ENCODE measurements at regions not wholly inside any gene's neighbourhood (a gene's known extent, or its start where the extent isn't known, plus 50 kb on each side); places are given as distances from the start of the nearest gene placed in this dataset.

- Histone ChIP-seq H3K4me3 (replicated peaks in 1 of 4; ENCODE audit: control extremely low read depth in 1 of 4, insufficient read depth in 1 of 4, low read depth in 3 of 4, low read length in 4 of 4) (no peak overlapping the region), H3K4me2 (ENCODE audit: extremely low read depth, insufficient read depth, low read length) (no peak overlapping the region), H3K9me3 (ENCODE audit: control insufficient read depth, insufficient read depth, low read depth, low read length) (no peaks in the 10 kb centered on the region), H3K36me3 (ENCODE audit: control insufficient read depth, insufficient read depth, low read length) (no peaks in the 10 kb centered on the region), H3K4me1 (ENCODE audit: control insufficient read depth, extremely low read depth, insufficient read depth, low read length) (no peaks in the 10 kb centered on the region), H3K27ac (ENCODE audit: insufficient read depth, low read length) (no peak overlapping the region), H3K79me2 (ENCODE audit: control insufficient read depth, insufficient read depth, low read length) (no peaks in the 10 kb centered on the region), H3K9ac (ENCODE audit: insufficient read depth, low read length) (no peak overlapping the region), H4K20me1 (ENCODE audit: control insufficient read depth, extremely low read depth, insufficient read depth, low read length) (no peaks in the 10 kb centered on the region), H2AFZ (ENCODE audit: low read length) (no peak overlapping the region), H3K27me3 (ENCODE audit: control insufficient read depth, insufficient read depth, low read length) (no peaks in the 10 kb centered on the region)
- TF ChIP-seq CTCF (conservative IDR thresholded peaks at IDR 0.05 in 1 of 2, IDR thresholded peaks at IDR 0.05 in 1 of 2; ENCODE audit: low read depth in 1 of 2, low read length in 2 of 2): no peak
- no peak for TF ChIP-seq EZH2 (IDR thresholded peaks at IDR 0.05; ENCODE audit: low read length, missing control alignments)
- DNase-seq (ENCODE audit: low read depth in 2 of 2): no peak
Measured at GRCh38 chr3:62995530-62995929, 120.3 kb upstream of the CADPS start.

- DNase-seq (ENCODE audit: low read depth in 2 of 2): no peak
- no peaks in the 10 kb centered on the region for H3K4me1 ChIP-seq (ENCODE audit: control insufficient read depth, extremely low read depth, insufficient read depth, low read length)
- H3K36me3 ChIP-seq (ENCODE audit: control insufficient read depth, insufficient read depth, low read length): no peaks in the 10 kb centered on the region
- no peaks in the 10 kb centered on the region for H3K9me3 ChIP-seq (ENCODE audit: control insufficient read depth, insufficient read depth, low read depth, low read length)
- H3K27me3 ChIP-seq (ENCODE audit: control insufficient read depth, insufficient read depth, low read length): no peaks in the 10 kb centered on the region
- TF ChIP-seq CTCF (conservative IDR thresholded peaks at IDR 0.05 in 1 of 2, IDR thresholded peaks at IDR 0.05 in 1 of 2; ENCODE audit: low read depth in 1 of 2, low read length in 2 of 2) (no peak), EZH2 (IDR thresholded peaks at IDR 0.05; ENCODE audit: low read length, missing control alignments) (no peak)
- no peak overlapping the region for H3K4me2 ChIP-seq (ENCODE audit: extremely low read depth, insufficient read depth, low read length)
- no peak overlapping the region for H2AFZ ChIP-seq (ENCODE audit: low read length)
- H3K79me2 ChIP-seq (ENCODE audit: control insufficient read depth, insufficient read depth, low read length): no peaks in the 10 kb centered on the region
- H4K20me1 ChIP-seq (ENCODE audit: control insufficient read depth, extremely low read depth, insufficient read depth, low read length): no peaks in the 10 kb centered on the region
- no peak overlapping the region for H3K27ac ChIP-seq (ENCODE audit: insufficient read depth, low read length)
- H3K9ac ChIP-seq (ENCODE audit: insufficient read depth, low read length): no peak overlapping the region
- H3K4me3 ChIP-seq (replicated peaks in 1 of 4; ENCODE audit: control extremely low read depth in 1 of 4, insufficient read depth in 1 of 4, low read depth in 3 of 4, low read length in 4 of 4): no peak overlapping the region
Measured at GRCh38 chr3:62997369-62997768, 122.2 kb upstream of the CADPS start.

GRCh38 chr3:62999158-62999557, 123.9 kb upstream of the CADPS start:
- Histone ChIP-seq H3K27me3 (ENCODE audit: control insufficient read depth, insufficient read depth, low read length) (no peaks in the 10 kb centered on the region), H2AFZ (ENCODE audit: low read length) (no peak overlapping the region), H3K9ac (ENCODE audit: insufficient read depth, low read length) (no peak overlapping the region), H3K9me3 (ENCODE audit: control insufficient read depth, insufficient read depth, low read depth, low read length) (no peaks in the 10 kb centered on the region), H3K27ac (ENCODE audit: insufficient read depth, low read length) (no peak overlapping the region), H3K4me2 (ENCODE audit: extremely low read depth, insufficient read depth, low read length) (no peak overlapping the region), H3K4me3 (replicated peaks in 1 of 4; ENCODE audit: control extremely low read depth in 1 of 4, insufficient read depth in 1 of 4, low read depth in 3 of 4, low read length in 4 of 4) (no peak overlapping the region), H3K36me3 (ENCODE audit: control insufficient read depth, insufficient read depth, low read length) (no peaks in the 10 kb centered on the region), H4K20me1 (ENCODE audit: control insufficient read depth, extremely low read depth, insufficient read depth, low read length) (no peaks in the 10 kb centered on the region), H3K79me2 (ENCODE audit: control insufficient read depth, insufficient read depth, low read length) (no peaks in the 10 kb centered on the region), H3K4me1 (ENCODE audit: control insufficient read depth, extremely low read depth, insufficient read depth, low read length) (no peaks in the 10 kb centered on the region)
- TF ChIP-seq EZH2 (IDR thresholded peaks at IDR 0.05; ENCODE audit: low read length, missing control alignments) (no peak), CTCF (conservative IDR thresholded peaks at IDR 0.05 in 1 of 2, IDR thresholded peaks at IDR 0.05 in 1 of 2; ENCODE audit: low read depth in 1 of 2, low read length in 2 of 2) (no peak)
- no peak for DNase-seq (ENCODE audit: low read depth in 2 of 2)
